GM12878 (cell line): ENCODE measurements at regions not wholly inside any gene's neighbourhood (a gene's known extent, or its start where the extent isn't known, plus 50 kb on each side); places are given as distances from the start of the nearest gene placed in this dataset.
"Not testable (repeated sequence)": the region's sequence is repeated elsewhere in the genome, so short reads cannot be mapped to it uniquely, and the experiment has no call there.

ENCODE experiments used
- ATAC-seq: fragments of 200-7000 bp; cut with Tn5 transposase; 3 replicates; pipeline ENCODE4 v1.9.1; 2020; ENCODE audit warnings: mild to moderate bottlenecking, moderate library complexity
- BruUV-seq: library from RNA; stranded (reverse); fragments of 400-500 nt; replicated peaks from 2 replicates; lab custom pipeline; 2021; lab: Mats Ljungman, UMichigan
- CTCF ChIA-PET: fragments of 300-600 bp; sonication (Branson Sonifier 250); formaldehyde crosslinking; extraction: SDS; loops from one replicate; lab custom pipeline; 2021; ENCODE audit warnings: inconsistent platforms; lab: Yijun Ruan, JAX
- POLR2A ChIA-PET: fragments of 350-600 bp; formaldehyde crosslinking; extraction: SDS; loops from one replicate; lab custom pipeline; 2021; ENCODE audit warnings: inconsistent platforms; lab: Charles Lee
- RAD21 ChIA-PET: fragments of 300-600 bp; sonication (Branson Sonifier 250); formaldehyde crosslinking; loops from one replicate; lab custom pipeline; 2023; ENCODE audit warnings: antibody characterized with exemption; ENCODE audit not compliant: unreplicated experiment; lab: Charles Lee
- SMC1A ChIA-PET: fragments of 300-600 bp; sonication (Branson Sonifier 250); formaldehyde crosslinking; loops from one replicate; lab custom pipeline; 2023; ENCODE audit not compliant: unreplicated experiment, uncharacterized antibody; lab: Charles Lee
- DNase-seq: peaks from one replicate; pipeline ENCODE4 v3.0.0-alpha.2; 2011; ENCODE audit warnings: low read depth, low spot score
- FAIRE-seq: peaks from 3 replicates; lab custom pipeline; 2011; peaks lifted over from hg19 to GRCh38; lab: Jason Lieb, UNC
- H2AFZ ChIP-seq: 2 replicates; pipeline ENCODE4 v1.6.0; 2011; ENCODE audit warnings: low read depth, low read length, control low read depth; ENCODE audit not compliant: control insufficient read depth
- H3K27ac ChIP-seq: 2 replicates; pipeline ENCODE4 v1.5.1; 2011; ENCODE audit warnings: control low read depth; ENCODE audit not compliant: control insufficient read depth, insufficient read depth
- H3K27me3 ChIP-seq, 2 experiments: replicated peaks in 1 of 2; 2 replicates each; pipeline versions ENCODE4 v1.6.0 to v1.6.1; 2011; ENCODE audit warnings: low read length in 1 of 2; ENCODE audit not compliant: control insufficient read depth in 2 of 2, insufficient read depth in 2 of 2
- H3K36me3 ChIP-seq, 2 experiments: 2 replicates each; pipeline ENCODE4 v1.5.1; 2011; ENCODE audit warnings: low read length in 1 of 2; ENCODE audit not compliant: control insufficient read depth in 2 of 2, insufficient read depth in 2 of 2
- H3K4me1 ChIP-seq: 2 replicates; pipeline ENCODE4 v1.6.1; 2011; ENCODE audit warnings: mild to moderate bottlenecking, low read length, moderate library complexity, mixed read lengths; ENCODE audit not compliant: control insufficient read depth, insufficient read depth
- H3K4me2 ChIP-seq: 2 replicates; pipeline ENCODE4 v1.6.0; 2011; ENCODE audit warnings: control low read depth; ENCODE audit not compliant: control insufficient read depth, insufficient read depth
- H3K4me3 ChIP-seq: fragments of 200-600 bp; sonication (generic); 2 replicates; pipeline ENCODE4 v1.5.1; 2016
- H3K79me2 ChIP-seq: 2 replicates; pipeline ENCODE4 v1.6.0; 2011; ENCODE audit warnings: low read length; ENCODE audit not compliant: control insufficient read depth, insufficient read depth
- H3K9ac ChIP-seq: 2 replicates; pipeline ENCODE4 v1.8.0; 2011; ENCODE audit warnings: low read length, control low read depth, mixed read lengths; ENCODE audit not compliant: control insufficient read depth, insufficient read depth
- H3K9me3 ChIP-seq: replicated peaks from 3 replicates; pipeline ENCODE4 v1.5.1; 2011; ENCODE audit warnings: mild to moderate bottlenecking, low read length; ENCODE audit not compliant: control insufficient read depth, insufficient read depth
- H4K20me1 ChIP-seq: 2 replicates; pipeline ENCODE4 v1.6.0; 2011; ENCODE audit not compliant: control insufficient read depth, insufficient read depth
- ELK1 ChIP-seq: IDR thresholded peaks from 2 replicates; pipeline ENCODE4 v1.6.1; 2012; ENCODE audit warnings: low read depth, low read length, improper control_type of control experiment
- HCFC1 ChIP-seq: fragments of 150-350 bp; IDR thresholded peaks from 2 replicates; pipeline ENCODE4 v1.6.1; 2014; ENCODE audit warnings: low read length
- NR2C1 ChIP-seq: fragments of 450-650 bp; IDR thresholded peaks from 2 replicates; pipeline ENCODE4 v1.6.1; 2017; ENCODE audit warnings: antibody characterized with exemption, mild to moderate bottlenecking, moderate library complexity
- RAD51 ChIP-seq: fragments of 450-650 bp; IDR thresholded peaks from 2 replicates; pipeline ENCODE4 v1.6.1; 2016; ENCODE audit warnings: moderate library complexity, mild to moderate bottlenecking, inconsistent platforms
- SPI1 ChIP-seq: IDR thresholded peaks from 2 replicates; pipeline ENCODE4 v1.6.1; 2011; ENCODE audit warnings: low read depth, mild to moderate bottlenecking, low read length, moderate library complexity, borderline replicate concordance; ENCODE audit not compliant: insufficient read depth
- TBL1XR1 ChIP-seq: IDR thresholded peaks from 2 replicates; pipeline ENCODE4 v1.6.1; 2012; ENCODE audit warnings: low read depth, low read length, improper control_type of control experiment
- ZNF207 ChIP-seq: fragments of 450-650 bp; IDR thresholded peaks from 2 replicates; pipeline ENCODE4 v1.6.1; 2014; ENCODE audit warnings: antibody characterized with exemption, mild to moderate bottlenecking, borderline replicate concordance
- WGBS: methylation state at CpG from one replicate; pipeline ENCODE4 v1.1.6; 2016; ENCODE audit warnings: low lambda C conversion rate; ENCODE audit not compliant: insufficient replicate concordance, insufficient coverage; ENCODE audit errors: missing lambda C conversion rate; 5-methylcytosine and 5-hydroxymethylcytosine counted together
- in situ Hi-C: fragments of 300-500 bp; cut with MboI; formaldehyde crosslinking; loops from 9 replicates; pipeline ENCODE4 v1.14.3; 2018; ENCODE audit warnings: mixed read lengths
- intact Hi-C: fragments of 100-400 bp; cut with micrococcal nuclease; formaldehyde crosslinking; loops from one replicate; pipeline ENCODE4 v1.14.2; 2022; ENCODE audit not compliant: unreplicated experiment

- TF ChIP-seq HCFC1 = no peak
- no peak for TF ChIP-seq ZNF207
- no peak for TF ChIP-seq RAD51
- no peak for TF ChIP-seq NR2C1
Observed at GRCh38 chr16:72457243-72457940, 285.4 kb upstream of the PMFBP1 start (continued).

- no peaks in the 10 kb centered on the region for H3K36me3 ChIP-seq
- in situ Hi-C loops (no loop called here), intact Hi-C loops (no loop called here)
- H3K4me2 ChIP-seq = no peak overlapping the region
- no peak overlapping the region for H3K27ac ChIP-seq
- ChIA-PET CTCF (interaction anchor here (1.0 kb wide), 1 partner anchor 11 kb away, joined by 3 read pairs; no protein-coding TSS in a partner anchor), SMC1A (interaction anchor here (1.2 to 1.4 kb wide), 2 partner anchors 10 to 14 kb away, joined by 3 to 4 read pairs; no protein-coding TSS in a partner anchor), POLR2A (no interaction called here), RAD21 (no interaction called here)
- no peaks in the 10 kb centered on the region for H3K79me2 ChIP-seq
- no peak overlapping the region for H2AFZ ChIP-seq
- WGBS = 75% methylated on average over 2 of the region's 2 CpGs
- no peak for ATAC-seq
- peak; percentile 23 for FAIRE-seq
- no peaks in the 10 kb centered on the region for H3K4me1 ChIP-seq
- no peak overlapping the region for H3K4me3 ChIP-seq
- DNase-seq = no peak
- no peaks in the 10 kb centered on the region; the same call in 1 of the 3 replicates for H3K9me3 ChIP-seq
- no peaks in the 10 kb centered on the region for H3K27me3 ChIP-seq
- no TSS peak for BruUV-seq
- H4K20me1 ChIP-seq = no peaks in the 10 kb centered on the region
- H3K9ac ChIP-seq = no peak overlapping the region
- no peak for TF ChIP-seq TBL1XR1
- TF ChIP-seq ELK1 = no peak
- no peak for TF ChIP-seq ZNF207
- no peak for TF ChIP-seq SPI1
Observed at GRCh38 chr16:72455743-72456659, 284.0 kb upstream of the PMFBP1 start.

GRCh38 chr16:72453856-72454255 is 281.9 kb upstream of the PMFBP1 start:
- intact Hi-C loops, H3K4me3 ChIP-seq, ATAC-seq, in situ Hi-C loops, RAD21 ChIA-PET, CTCF ChIA-PET, DNase-seq, H3K36me3 ChIP-seq, H3K79me2 ChIP-seq, H3K4me2 ChIP-seq, H2AFZ ChIP-seq, SMC1A ChIA-PET, H4K20me1 ChIP-seq, BruUV-seq, H3K27me3 ChIP-seq, H3K9ac ChIP-seq, H3K9me3 ChIP-seq, FAIRE-seq, H3K4me1 ChIP-seq, POLR2A ChIA-PET, H3K27ac ChIP-seq: not testable (repeated sequence)
- WGBS = over 99% methylated on average over 9 of the region's 9 CpGs
